Muscle layer of colon (tissue), 2 donors: ENCODE measurements at regions not wholly inside any gene's neighbourhood (a gene's known extent, or its start where the extent isn't known, plus 50 kb on each side); places are given as distances from the start of the nearest gene placed in this dataset.

Source experiments
- H3K27ac ChIP-seq: one replicate; pipeline ENCODE4 v1.7.0; 2013; ENCODE audit warnings: low read depth, mild to moderate bottlenecking, low read length, moderate library complexity
- H3K27me3 ChIP-seq, 2 donors: one replicate each; pipeline ENCODE4 v1.7.0; 2013; ENCODE audit warnings: low read length in 2 of 2, mild to moderate bottlenecking in 2 of 2; ENCODE audit not compliant: insufficient read depth in 2 of 2, control insufficient read depth in 1 of 2
- H3K36me3 ChIP-seq: one replicate; pipeline ENCODE4 v1.7.0; 2013; ENCODE audit warnings: mild to moderate bottlenecking, low read length; ENCODE audit not compliant: insufficient read depth
- H3K4me1 ChIP-seq: one replicate; pipeline ENCODE4 v1.7.0; 2013; ENCODE audit warnings: mild to moderate bottlenecking, low read length; ENCODE audit not compliant: insufficient read depth
- H3K4me3 ChIP-seq, 2 donors: one replicate each; pipeline ENCODE4 v1.7.0; 2013; ENCODE audit warnings: low read length in 2 of 2, low read depth in 1 of 2, mild to moderate bottlenecking in 1 of 2, moderate library complexity in 1 of 2
- H3K9ac ChIP-seq: one replicate; pipeline ENCODE4 v1.7.0; 2013; ENCODE audit warnings: low read length
- H3K9me3 ChIP-seq: one replicate; pipeline ENCODE4 v1.7.0; 2013; ENCODE audit warnings: mild to moderate bottlenecking, low read length
- donor health status: abdominal sarcoma.
- donor health status: Adenocarcinoma of cecum.

GRCh38 chr13:26456650-26457049 lies 100.8 kb upstream of the WASF3 start:
- no peaks in the 10 kb centered on the region for H3K36me3 ChIP-seq

GRCh38 chr13:26457212-26457611 lies 100.3 kb upstream of the WASF3 start:
- Histone ChIP-seq H3K27ac (no peak overlapping the region), H3K9ac (no peak overlapping the region), H3K27me3 (no peaks in the 10 kb centered on the region), H3K9me3 (no peaks in the 10 kb centered on the region), H3K4me3 (no peak overlapping the region), H3K4me1 (no peaks in the 10 kb centered on the region), H3K36me3 (no peaks in the 10 kb centered on the region)

More at GRCh38 chr13:26456650-26457049, 100.8 kb upstream of the WASF3 start:
- Histone ChIP-seq H3K9ac (no peak overlapping the region), H3K4me1 (no peaks in the 10 kb centered on the region), H3K27me3 (no peaks in the 10 kb centered on the region), H3K27ac (no peak overlapping the region), H3K9me3 (no peaks in the 10 kb centered on the region), H3K4me3 (no peak overlapping the region)

- Histone ChIP-seq H3K27ac (no peak overlapping the region), H3K9me3 (no peaks in the 10 kb centered on the region), H3K9ac (no peak overlapping the region), H3K4me1 (no peaks in the 10 kb centered on the region), H3K4me3 (no peak overlapping the region), H3K27me3 (no peaks in the 10 kb centered on the region), H3K36me3 (no peaks in the 10 kb centered on the region)
These were observed 99.2 kb upstream of the WASF3 start for GRCh38 chr13:26458196-26458749.

- Histone ChIP-seq H3K4me3 (no peak overlapping the region), H3K9me3 (no peaks in the 10 kb centered on the region), H3K9ac (no peak overlapping the region), H3K4me1 (no peaks in the 10 kb centered on the region), H3K27ac (no peak overlapping the region), H3K27me3 (no peaks in the 10 kb centered on the region), H3K36me3 (no peaks in the 10 kb centered on the region)
These were observed 98.0 kb upstream of the WASF3 start for GRCh38 chr13:26459276-26460131.

GRCh38 chr13:26460648-26461047 lies 96.8 kb upstream of the WASF3 start:
- H3K4me1 ChIP-seq = no peaks in the 10 kb centered on the region
- H3K9me3 ChIP-seq = no peaks in the 10 kb centered on the region
- no peak overlapping the region for H3K4me3 ChIP-seq
- H3K27ac ChIP-seq = no peak overlapping the region
- no peak overlapping the region for H3K9ac ChIP-seq
- H3K27me3 ChIP-seq = no peaks in the 10 kb centered on the region
- no peaks in the 10 kb centered on the region for H3K36me3 ChIP-seq

GRCh38 chr13:26463296-26463695 lies 94.2 kb upstream of the WASF3 start:
- Histone ChIP-seq H3K9me3 (no peaks in the 10 kb centered on the region), H3K4me1 (no peaks in the 10 kb centered on the region), H3K27me3 (no peaks in the 10 kb centered on the region), H3K4me3 (no peak overlapping the region), H3K27ac (no peak overlapping the region), H3K9ac (no peak overlapping the region), H3K36me3 (no peaks in the 10 kb centered on the region)

GRCh38 chr13:26463848-26464247 lies 93.6 kb upstream of the WASF3 start:
- no peak overlapping the region for H3K4me3 ChIP-seq
- no peaks in the 10 kb centered on the region for H3K36me3 ChIP-seq
- no peaks in the 10 kb centered on the region for H3K9me3 ChIP-seq
- H3K4me1 ChIP-seq = no peaks in the 10 kb centered on the region
- H3K9ac ChIP-seq = no peak overlapping the region
- no peaks in the 10 kb centered on the region for H3K27me3 ChIP-seq
- H3K27ac ChIP-seq = no peak overlapping the region

- no peak overlapping the region for H3K27ac ChIP-seq
- no peak overlapping the region for H3K9ac ChIP-seq
- no peaks in the 10 kb centered on the region for H3K36me3 ChIP-seq
- H3K9me3 ChIP-seq = no peaks in the 10 kb centered on the region
- no peaks in the 10 kb centered on the region for H3K4me1 ChIP-seq
- H3K4me3 ChIP-seq = no peak overlapping the region
- no peaks in the 10 kb centered on the region for H3K27me3 ChIP-seq
These were observed 92.0 kb upstream of the WASF3 start for GRCh38 chr13:26465514-26465913.

- H3K27me3 ChIP-seq = no peaks in the 10 kb centered on the region
- no peaks in the 10 kb centered on the region for H3K9me3 ChIP-seq
- no peak overlapping the region for H3K27ac ChIP-seq
- no peaks in the 10 kb centered on the region for H3K36me3 ChIP-seq
- no peak overlapping the region for H3K4me3 ChIP-seq
- H3K9ac ChIP-seq = no peak overlapping the region
- no peaks in the 10 kb centered on the region for H3K4me1 ChIP-seq
These were observed 91.5 kb upstream of the WASF3 start for GRCh38 chr13:26465954-26466353.

GRCh38 chr13:26468265-26468801 lies 89.2 kb upstream of the WASF3 start:
- Histone ChIP-seq H3K4me3 (no peak overlapping the region), H3K27me3 (no peaks in the 10 kb centered on the region)

GRCh38 chr13:26469602-26470001 lies 87.9 kb upstream of the WASF3 start:
- Histone ChIP-seq H3K9me3 (no peaks in the 10 kb centered on the region), H3K36me3 (no peaks in the 10 kb centered on the region), H3K9ac (no peak overlapping the region), H3K27me3 (no peaks in the 10 kb centered on the region), H3K4me1 (no peaks in the 10 kb centered on the region), H3K27ac (no peak overlapping the region), H3K4me3 (no peak overlapping the region)

More at GRCh38 chr13:26468265-26468801, 89.2 kb upstream of the WASF3 start:
- no peak overlapping the region for H3K27ac ChIP-seq
- no peaks in the 10 kb centered on the region for H3K36me3 ChIP-seq
- H3K4me1 ChIP-seq = no peaks in the 10 kb centered on the region
- H3K9ac ChIP-seq = no peak overlapping the region
- no peaks in the 10 kb centered on the region for H3K9me3 ChIP-seq
